ENCODE measurements at regions not wholly inside any gene's neighbourhood (a gene's known extent, or its start where the extent isn't known, plus 50 kb on each side); places are given as distances from the start of the nearest gene placed in this dataset.

DNA sequence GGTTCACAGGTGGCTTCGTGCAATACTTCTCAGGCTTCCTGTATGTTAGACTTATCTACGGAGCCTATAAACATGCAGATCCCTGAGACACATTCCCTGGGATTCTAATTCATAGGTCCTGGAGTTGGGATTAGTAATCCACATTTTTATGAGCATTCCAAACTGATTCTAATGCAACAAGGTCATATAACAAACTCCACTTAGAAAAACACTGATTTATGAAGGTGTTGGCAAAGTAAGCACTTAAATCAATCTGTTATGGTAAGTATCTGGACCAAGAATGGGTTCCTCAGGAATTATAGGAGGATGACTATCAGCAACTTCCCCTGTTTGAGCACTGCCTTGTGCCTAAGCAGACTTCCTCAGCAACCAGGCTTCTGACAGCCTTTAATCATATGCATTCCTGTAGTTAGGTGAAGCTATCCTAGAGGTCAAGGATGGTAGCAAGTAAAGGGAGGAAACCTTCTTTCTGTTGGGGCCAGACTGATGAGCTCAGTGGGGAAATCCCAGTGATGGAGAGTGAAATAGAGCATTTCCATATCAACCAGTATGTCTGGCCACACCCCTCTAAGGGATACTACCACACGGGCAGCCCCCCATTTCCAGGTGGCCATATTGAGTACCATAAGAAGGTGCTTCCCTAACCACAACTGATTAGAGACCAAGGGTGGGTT lies 89.6 kb downstream of the RASSF10 start:
- TF ChIP-seq, protein P1, sequence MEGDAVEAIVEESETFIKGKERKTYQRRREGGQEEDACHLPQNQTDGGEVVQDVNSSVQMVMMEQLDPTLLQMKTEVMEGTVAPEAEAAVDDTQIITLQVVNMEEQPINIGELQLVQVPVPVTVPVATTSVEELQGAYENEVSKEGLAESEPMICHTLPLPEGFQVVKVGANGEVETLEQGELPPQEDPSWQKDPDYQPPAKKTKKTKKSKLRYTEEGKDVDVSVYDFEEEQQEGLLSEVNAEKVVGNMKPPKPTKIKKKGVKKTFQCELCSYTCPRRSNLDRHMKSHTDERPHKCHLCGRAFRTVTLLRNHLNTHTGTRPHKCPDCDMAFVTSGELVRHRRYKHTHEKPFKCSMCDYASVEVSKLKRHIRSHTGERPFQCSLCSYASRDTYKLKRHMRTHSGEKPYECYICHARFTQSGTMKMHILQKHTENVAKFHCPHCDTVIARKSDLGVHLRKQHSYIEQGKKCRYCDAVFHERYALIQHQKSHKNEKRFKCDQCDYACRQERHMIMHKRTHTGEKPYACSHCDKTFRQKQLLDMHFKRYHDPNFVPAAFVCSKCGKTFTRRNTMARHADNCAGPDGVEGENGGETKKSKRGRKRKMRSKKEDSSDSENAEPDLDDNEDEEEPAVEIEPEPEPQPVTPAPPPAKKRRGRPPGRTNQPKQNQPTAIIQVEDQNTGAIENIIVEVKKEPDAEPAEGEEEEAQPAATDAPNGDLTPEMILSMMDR (conservative IDR thresholded peaks at IDR 0.05): no peak
- H3K27ac ChIP-seq: no peak overlapping the region

DNA sequence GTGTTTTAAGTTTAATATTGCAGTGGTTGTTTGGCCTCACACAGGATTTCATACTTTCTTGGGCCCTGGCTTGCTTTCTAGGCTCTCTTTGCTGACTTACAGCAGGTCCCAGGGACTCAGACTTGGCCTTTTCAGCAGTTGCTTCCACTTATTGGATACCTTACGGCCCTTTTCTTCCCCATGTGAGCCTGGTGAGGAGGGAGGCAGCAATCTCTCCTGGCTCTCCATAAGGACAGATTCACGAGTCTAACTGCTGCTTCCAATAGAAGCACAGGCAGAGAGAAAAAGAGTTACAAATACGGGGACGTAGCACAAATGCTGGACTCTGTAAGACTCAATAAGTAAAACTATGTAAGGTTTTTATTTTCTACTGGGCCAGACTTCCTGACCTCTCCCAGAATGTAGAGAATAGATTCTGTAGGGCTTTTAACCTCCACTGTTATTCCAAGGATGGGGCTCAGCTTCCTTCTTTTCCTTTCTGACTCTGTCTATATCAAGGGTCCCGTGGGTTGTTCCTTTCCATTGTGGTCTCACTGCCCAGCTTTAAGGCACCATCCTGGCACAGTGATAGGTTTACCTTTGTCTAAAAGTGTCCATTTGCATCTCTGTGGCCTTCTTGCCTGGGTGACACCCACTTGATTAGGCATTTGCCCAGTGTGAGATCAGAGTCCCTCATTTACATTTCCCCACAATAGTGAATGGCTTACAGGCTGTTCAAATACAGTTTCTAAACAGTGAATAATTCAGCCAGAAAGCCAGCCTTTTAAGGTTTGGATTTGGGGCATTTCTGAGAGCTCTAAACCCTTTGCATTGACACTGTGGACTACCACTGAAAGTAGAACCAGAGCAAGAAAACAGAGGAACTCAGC lies 92.8 kb downstream of the RASSF10 start:
- TF ChIP-seq, protein P1 (conservative IDR thresholded peaks at IDR 0.05): no peak
- no peak overlapping the region for H3K27ac ChIP-seq

DNA sequence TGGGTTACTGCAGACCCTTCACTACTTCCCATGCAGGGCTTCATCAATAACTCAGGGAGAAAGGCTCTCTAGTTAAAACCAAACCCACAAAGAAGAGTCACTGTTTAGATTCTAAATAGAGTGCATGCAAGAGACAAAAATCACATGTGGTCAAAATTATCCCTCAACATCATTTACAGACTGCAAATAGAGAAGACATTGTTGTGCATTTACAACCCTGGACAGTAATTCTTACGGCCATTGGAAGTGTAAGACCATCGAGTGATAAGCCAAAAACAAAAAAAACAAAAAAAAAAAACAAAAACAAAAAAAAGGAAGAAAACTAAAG lies 93.4 kb downstream of the RASSF10 start:
- TF ChIP-seq, protein P1 (conservative IDR thresholded peaks at IDR 0.05): no peak
- H3K27ac ChIP-seq: no peak overlapping the region

DNA sequence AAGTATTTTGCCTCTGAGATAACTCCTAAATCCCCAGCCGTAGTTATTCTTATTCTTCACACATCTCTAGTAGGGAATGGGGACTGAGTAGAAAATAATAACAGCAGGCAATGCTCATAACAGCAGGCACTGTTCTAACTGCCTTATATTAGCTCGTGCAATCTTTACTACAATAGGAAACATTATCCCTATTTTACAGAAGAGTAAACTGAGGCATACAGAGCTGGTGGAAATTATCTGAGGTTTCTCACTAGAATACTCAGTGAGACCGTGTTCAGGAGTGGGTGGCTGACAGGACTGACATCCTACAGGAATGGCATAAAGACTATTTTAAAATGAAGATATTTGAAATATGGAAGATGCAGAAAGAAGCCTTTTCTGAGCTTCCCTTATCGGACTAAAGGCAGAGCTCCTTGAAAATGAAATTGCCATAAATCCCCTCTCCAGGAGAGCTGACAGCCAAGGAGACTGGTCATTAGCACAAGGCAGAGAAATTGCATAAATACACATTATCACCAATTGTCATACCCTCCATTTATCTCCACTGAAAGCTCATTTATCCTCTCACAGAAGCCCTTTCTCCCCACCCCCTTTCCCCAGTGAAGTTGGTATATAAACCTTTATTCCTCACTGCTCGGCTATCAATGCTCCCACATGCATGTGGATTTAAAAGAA lies 93.9 kb downstream of the RASSF10 start:
- TF ChIP-seq, protein P1 (conservative IDR thresholded peaks at IDR 0.05): no peak
- no peak overlapping the region for H3K27ac ChIP-seq

DNA sequence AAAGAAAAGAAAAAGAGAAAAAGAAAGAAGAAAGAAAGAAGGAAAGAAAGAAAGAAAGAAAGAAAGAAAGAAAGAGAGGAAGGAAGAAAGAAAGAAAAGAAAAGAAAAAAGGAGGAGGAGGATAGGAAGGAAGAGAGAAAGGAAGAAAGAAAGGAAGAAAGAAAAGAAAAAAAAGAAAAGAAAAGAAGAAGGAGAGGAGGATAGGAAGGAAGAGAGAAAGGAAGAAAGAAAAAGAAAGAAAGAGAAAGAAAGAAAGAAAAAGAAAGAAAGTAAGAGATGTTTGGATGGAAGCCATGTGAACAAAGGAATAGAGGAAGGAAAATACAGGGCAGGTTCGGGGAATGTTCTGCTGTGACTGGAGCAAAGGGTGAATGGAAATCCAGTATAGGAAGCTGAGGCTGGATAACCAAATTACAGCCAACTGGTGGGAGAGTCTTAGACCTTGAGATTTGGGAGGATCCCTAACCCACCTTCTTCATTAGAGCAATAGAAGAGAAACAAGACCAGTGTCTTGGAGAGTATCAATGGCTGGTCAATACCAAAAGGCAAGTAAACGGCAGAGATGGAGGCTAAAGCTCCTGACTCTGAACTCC lies 94.9 kb downstream of the RASSF10 start:
- no peak overlapping the region for H3K27ac ChIP-seq
- TF ChIP-seq, protein P1 (conservative IDR thresholded peaks at IDR 0.05): no peak

DNA sequence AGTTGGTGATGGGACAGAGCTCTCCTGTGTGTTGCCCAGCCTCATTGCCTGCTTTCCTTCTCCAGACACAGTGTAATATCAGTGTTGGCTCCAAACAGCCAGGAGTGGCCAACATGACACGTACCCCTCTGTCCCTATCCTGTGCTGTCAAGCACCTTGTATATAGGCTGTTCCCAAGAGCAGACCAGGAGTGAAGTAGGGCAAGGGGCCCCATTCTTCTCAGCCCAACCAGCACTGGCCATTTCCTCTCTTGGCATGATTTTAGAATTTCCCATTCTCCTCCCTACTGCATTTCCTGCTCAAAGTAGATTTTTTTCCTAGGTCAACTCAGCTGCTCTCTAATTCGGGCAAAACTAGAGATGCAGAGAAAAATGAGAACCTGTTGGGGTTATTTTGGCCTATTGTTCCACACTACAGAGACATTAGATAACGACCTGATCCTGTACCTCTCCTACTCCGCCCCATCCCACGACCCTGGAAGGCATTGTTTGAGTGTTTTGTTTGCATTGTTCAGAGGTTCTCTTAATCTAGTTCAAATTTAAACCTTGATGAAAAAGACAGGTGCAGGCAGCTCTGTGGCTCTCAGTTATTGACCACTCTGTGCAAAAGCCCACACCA lies 95.6 kb downstream of the RASSF10 start:
- TF ChIP-seq, protein P1 (conservative IDR thresholded peaks at IDR 0.05): no peak

More for the DNA sequence above, 95.6 kb downstream of the RASSF10 start:
- no peak overlapping the region for H3K27ac ChIP-seq

All from VCaP (cell line).